HG03342 (cell line): ENCODE measurements at regions not wholly inside any gene's neighbourhood (a gene's known extent, or its start where the extent isn't known, plus 50 kb on each side); places are given as distances from the start of the nearest gene placed in this dataset.
A peak's percentile ranks its signal among the peaks of the same experiment; 100 is the strongest.
"Not testable (repeated sequence)": the region's sequence is repeated elsewhere in the genome, so short reads cannot be mapped to it uniquely, and the experiment has no call there.

Source experiments
- ATAC-seq: cut with Tn5 transposase; IDR thresholded peaks from one replicate; pipeline ENCODE4 v1.9.1; 2021; ENCODE audit warnings: mild to moderate bottlenecking, moderate library complexity; ENCODE audit not compliant: unreplicated experiment

- no peak for ATAC-seq
These were observed 188.3 kb downstream of the MIB1 start for GRCh38 chr18:21928925-21929324.

- ATAC-seq: no peak
These were observed 189.6 kb downstream of the MIB1 start for GRCh38 chr18:21930177-21930576.

- no peak for ATAC-seq
These were observed 193.6 kb downstream of the MIB1 start for GRCh38 chr18:21933931-21934765.

- ATAC-seq: no peak
These were observed 194.1 kb downstream of the MIB1 start for GRCh38 chr18:21934766-21935015.

GRCh38 chr18:21943456-21943855, 202.9 kb downstream of the MIB1 start:
- ATAC-seq: no peak

GRCh38 chr18:21949326-21950015, 208.9 kb downstream of the MIB1 start:
- no peak for ATAC-seq

GRCh38 chr18:21955757-21956652, 213.4 kb upstream of the GATA6 start:
- peak; percentile 92 for ATAC-seq

GRCh38 chr18:21958263-21958662, 211.1 kb upstream of the GATA6 start:
- no peak for ATAC-seq

- no peak for ATAC-seq
These were observed 210.5 kb upstream of the GATA6 start for GRCh38 chr18:21958707-21959450.

GRCh38 chr18:21960189-21960588, 209.2 kb upstream of the GATA6 start:
- ATAC-seq: no peak

- ATAC-seq: no peak
These were observed 206.1 kb upstream of the GATA6 start for GRCh38 chr18:21963336-21963735.

- no peak for ATAC-seq
These were observed 201.1 kb upstream of the GATA6 start for GRCh38 chr18:21968338-21968737.

- ATAC-seq: no peak
These were observed 197.1 kb upstream of the GATA6 start for GRCh38 chr18:21972281-21972680.

- not testable (repeated sequence) for ATAC-seq
These were observed 193.4 kb upstream of the GATA6 start for GRCh38 chr18:21975954-21976353.

GRCh38 chr18:21978546-21979170, 190.7 kb upstream of the GATA6 start:
- no peak for ATAC-seq

GRCh38 chr18:21979171-21979560, 190.2 kb upstream of the GATA6 start:
- ATAC-seq: no peak

GRCh38 chr18:21979759-21980158, 189.6 kb upstream of the GATA6 start:
- ATAC-seq: no peak

- no peak for ATAC-seq
These were observed 188.6 kb upstream of the GATA6 start for GRCh38 chr18:21980744-21981143.

GRCh38 chr18:21981489-21981888, 187.9 kb upstream of the GATA6 start:
- not testable (repeated sequence) for ATAC-seq

- ATAC-seq: no peak
These were observed 178.3 kb upstream of the GATA6 start for GRCh38 chr18:21991081-21991534.
